HG02759 (cell line): ENCODE measurements at regions not wholly inside any gene's neighbourhood (a gene's known extent, or its start where the extent isn't known, plus 50 kb on each side); places are given as distances from the start of the nearest gene placed in this dataset.
"Not testable (repeated sequence)": the region's sequence is repeated elsewhere in the genome, so short reads cannot be mapped to it uniquely, and the experiment has no call there.

ENCODE experiments used
- ATAC-seq: cut with Tn5 transposase; IDR thresholded peaks from one replicate; pipeline ENCODE4 v1.9.1; 2021; ENCODE audit warnings: mild to moderate bottlenecking, moderate library complexity; ENCODE audit not compliant: unreplicated experiment

DNA sequence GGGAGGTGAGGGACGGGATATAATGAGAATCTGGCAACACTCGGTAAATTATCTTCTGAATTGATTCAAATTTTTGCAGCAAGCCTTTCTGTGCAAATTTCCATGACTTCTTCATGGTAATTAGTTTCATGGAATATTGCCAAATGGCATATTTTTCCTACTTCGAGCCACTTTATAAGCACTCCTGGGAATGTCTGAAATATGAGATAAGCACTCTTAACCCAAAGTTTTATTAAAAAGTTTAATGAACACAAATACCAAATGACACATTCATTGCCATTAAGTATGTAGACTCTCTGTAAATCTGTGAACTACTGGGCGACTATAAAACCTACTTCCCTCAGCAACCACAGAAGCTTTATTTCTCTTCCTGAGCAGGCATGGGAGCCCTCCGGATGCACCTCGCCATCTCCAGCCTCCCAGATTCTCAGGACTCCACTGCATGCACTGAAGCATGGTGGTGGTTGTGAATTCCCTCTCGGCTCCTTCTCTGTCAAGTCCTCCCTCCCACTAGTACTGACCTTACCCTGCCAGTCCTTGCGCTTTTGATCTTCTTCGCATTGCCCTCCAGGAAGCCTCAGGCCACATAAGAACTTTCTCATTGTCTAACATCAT is 154.4 kb upstream of the RPL34 start:
- ATAC-seq = no peak

DNA sequence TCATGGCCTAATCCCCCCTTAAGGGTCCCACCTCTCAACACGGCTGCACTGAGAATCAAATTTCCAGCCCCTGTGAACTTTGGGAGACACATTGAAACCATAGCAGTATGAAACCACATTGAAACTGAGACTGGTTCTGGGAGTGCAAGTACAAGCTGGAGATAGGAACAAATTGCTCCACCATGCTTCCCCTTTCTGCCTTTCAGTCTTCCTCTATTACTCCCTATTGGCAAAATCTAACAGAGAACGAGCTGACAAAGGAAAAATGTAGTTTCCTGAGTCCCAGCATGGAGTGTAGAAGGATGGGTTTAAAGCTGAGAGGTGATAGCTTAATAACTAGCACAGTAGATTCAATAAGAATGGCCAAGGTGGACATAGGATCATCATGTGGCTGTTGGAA is 161.7 kb upstream of the RPL34 start:
- ATAC-seq = no peak

GRCh38 chr4:108454227-108454626 is 166.1 kb upstream of the RPL34 start:
- ATAC-seq = no peak

GRCh38 chr4:108453366-108453765 is 167.0 kb upstream of the RPL34 start:
- ATAC-seq = no peak

- ATAC-seq = no peak
Measured at GRCh38 chr4:108450236-108450898, 170.0 kb upstream of the RPL34 start.

GRCh38 chr4:108449129-108449528 is 171.2 kb upstream of the RPL34 start:
- no peak for ATAC-seq

DNA sequence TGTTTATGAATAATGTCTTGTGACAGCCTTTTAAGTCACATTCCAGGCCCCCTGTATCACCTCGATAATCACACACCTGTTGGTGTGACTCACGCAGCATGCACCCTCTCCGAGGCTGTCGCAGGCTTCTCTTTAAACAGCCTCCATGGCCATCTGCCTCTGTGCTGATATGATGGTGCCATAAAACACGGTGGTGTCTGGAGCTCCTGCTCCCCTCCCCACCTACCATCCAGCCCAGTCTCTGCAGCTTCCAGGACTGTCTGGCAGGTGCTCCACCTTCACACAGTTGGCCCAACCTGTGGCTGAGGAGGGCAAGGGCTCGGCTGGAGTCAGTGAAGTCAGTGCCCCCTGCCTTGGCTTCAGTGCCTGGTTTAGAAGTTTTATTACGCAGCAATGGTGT is 173.8 kb upstream of the RPL34 start:
- no peak for ATAC-seq

DNA sequence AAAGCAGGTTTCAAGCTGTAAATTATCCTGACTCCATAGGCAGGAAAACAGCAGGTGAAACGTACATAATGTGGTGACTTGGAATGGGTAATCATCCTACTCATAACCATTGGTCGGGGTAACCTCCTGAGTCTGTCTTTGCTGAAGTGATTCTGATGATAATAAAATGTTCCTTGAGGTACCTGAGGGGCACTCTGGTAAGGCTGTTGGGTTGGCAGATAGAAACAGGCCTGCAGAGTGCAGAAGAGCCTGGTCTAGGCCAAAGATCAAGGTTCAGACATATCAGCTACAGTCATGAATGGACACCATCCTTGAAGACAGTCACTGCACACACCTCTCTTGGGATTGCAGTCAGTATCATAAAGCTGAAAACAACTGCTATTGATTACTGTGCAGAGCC is 174.7 kb upstream of the RPL34 start:
- no peak for ATAC-seq

DNA sequence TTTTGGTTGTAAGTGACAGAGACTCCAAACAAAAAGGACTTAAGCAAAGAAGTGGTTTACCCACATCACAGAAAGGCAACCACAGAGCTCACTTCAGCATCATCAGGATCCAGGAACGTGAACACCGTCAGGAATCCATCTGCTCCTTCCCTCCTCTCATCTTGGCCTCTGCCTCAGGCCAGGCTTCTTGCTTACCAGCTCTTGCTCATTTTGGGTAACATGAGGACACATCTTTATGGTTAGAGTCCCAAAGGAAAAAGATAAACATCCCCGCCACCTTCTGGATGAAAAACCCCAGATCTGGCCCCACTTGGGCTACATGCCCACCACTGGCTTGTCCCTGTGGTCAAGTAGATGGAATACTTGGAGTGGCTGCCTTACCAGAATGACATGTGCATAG is 176.8 kb upstream of the RPL34 start:
- ATAC-seq = no peak

DNA sequence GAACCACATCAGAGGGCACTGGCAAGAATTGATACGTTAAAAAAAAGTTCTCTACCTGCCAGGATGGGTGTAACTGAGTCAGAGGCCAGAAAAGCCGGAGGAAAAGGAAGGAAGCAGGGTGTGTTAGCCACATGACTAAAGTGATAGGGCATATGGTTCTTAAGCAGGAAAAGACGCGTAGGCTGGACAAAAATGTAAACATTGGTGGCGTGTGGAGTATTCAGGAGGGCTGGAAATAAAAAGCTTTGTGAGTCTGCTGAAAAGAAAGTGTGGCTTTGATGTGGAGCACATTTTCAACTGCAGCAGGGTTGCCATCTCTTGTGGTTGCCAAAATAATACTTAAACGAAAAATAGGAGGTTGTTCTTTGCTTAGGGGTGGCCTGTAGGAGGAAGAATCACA is 186.5 kb upstream of the RPL34 start:
- ATAC-seq = no peak

- not testable (repeated sequence) for ATAC-seq
Measured at GRCh38 chr4:108433394-108433793, 187.0 kb upstream of the RPL34 start.

DNA sequence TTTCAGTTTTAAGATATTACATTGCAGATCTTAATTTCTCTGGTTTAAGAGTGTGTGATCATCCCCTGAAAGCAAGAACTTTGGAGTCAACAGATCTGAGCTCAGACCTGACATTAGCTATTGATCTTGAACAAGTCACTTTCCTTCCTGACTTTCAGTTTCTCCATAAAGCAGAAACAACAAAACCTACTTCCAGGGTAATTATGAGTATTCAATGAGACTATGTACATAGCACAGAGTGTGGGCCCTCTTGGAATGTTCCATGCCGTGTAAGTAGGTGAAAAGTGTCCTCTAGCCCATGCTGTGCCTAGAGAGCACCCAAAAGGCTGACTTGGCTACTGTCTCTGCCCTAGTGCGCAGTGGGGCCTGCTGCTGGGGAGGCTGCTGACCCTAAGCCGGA is 188.0 kb upstream of the RPL34 start:
- no peak for ATAC-seq

DNA sequence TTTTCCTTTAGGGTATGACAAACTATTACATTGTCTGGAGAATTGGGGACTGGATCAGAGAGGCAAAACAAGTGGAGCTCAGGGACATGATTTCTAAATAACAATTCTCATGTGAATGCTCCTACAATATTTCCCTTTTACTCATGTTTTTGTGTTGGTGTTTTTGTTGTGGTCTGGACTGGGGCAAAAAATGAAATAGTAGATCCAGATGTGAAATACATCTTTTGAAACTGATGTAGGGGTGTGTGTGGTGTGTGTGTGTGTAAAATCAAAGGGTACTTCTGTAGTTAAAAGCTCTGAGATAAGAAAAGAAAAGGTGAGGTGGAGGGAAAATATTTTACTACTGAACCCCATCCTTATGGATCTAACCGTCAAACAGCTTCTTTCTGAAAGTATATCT is 188.4 kb upstream of the RPL34 start:
- no peak for ATAC-seq

DNA sequence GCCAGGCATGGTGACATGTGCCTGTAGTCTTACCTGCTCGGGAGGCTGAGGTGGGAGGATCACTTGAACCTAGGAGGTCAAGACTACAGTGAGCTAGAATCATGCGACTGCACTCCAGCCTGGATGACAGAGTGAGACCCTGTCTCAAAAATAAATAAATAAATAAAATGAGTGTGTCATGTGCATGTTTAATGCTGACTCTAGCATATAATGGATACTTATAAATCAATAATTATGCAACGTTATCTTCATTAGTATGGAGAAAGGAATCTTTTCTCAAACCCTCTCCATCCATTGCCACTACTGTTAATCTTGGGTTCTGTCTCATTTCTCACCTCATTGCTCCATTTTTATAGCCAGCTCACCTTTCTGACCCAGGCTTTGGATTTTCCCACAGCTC is 189.5 kb upstream of the RPL34 start:
- no peak for ATAC-seq

DNA sequence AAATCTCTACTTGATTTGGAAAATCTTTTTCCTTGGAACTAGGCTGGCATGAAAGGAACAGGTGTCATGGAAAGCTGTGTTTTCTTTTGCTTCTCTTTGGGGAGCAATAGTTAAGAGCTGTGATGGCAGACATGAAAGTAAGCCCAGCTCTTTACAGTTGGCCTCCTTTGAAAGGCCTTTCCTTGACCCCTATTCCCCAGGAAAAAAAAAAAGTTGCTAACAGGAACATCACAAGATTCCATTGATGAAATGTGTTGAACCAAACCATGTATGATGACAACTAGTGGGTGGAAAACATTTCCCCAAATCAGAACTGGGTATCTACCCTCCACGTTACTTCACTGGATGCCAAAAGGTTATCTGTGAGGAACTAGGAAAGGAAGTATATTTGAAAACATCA is 190.7 kb upstream of the RPL34 start:
- ATAC-seq = no peak

- no peak for ATAC-seq
Measured at GRCh38 chr4:108428923-108429322, 191.5 kb upstream of the RPL34 start.

DNA sequence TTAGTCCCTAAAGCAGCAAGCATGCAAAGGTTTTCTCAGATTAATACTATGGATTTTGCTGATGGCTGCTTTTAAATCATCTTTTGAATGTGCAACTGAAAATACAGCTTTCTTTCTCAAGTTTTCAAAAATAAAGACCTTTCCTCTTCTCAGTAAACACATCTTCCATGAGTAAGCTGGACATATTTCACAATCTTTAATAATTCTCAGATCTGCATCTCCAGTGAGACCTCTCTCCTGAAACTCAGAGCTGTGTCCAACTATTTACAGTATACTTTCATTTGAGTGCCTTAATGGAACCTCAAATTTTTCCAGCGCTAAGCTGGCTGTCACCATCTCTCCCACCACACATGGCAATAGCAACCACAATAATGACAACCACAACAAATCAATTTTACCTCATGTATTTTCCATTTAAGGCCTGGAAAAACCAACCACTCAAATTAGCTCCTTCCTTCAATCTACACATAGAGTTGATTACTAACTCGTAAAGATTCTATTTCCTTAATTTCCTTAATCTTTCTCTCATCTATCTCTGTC is 192.4 kb upstream of the RPL34 start:
- ATAC-seq = no peak

- ATAC-seq = no peak
Measured at GRCh38 chr4:108426493-108426892, 193.9 kb upstream of the RPL34 start.

GRCh38 chr4:108425988-108426387 is 194.4 kb upstream of the RPL34 start:
- ATAC-seq = no peak

DNA sequence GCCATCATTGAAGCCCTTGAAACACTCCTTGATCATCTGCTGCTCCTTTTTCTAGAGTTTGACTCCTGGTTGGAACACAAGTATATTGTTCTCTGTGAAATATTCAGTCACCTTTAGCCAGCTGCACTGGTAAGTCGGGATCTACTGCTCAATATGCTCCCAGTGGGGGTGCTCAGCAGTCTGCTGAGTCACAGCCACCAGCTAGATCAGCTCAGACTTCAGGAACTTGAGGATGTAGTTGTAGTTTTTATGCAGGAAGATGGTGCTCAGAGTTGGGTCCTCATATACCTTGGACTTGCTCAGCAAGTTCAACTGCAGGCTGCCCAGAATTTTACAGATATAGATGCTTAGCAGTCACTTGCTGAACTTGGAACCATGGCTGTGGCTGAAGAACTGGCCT is 202.5 kb upstream of the RPL34 start:
- ATAC-seq = no peak

DNA sequence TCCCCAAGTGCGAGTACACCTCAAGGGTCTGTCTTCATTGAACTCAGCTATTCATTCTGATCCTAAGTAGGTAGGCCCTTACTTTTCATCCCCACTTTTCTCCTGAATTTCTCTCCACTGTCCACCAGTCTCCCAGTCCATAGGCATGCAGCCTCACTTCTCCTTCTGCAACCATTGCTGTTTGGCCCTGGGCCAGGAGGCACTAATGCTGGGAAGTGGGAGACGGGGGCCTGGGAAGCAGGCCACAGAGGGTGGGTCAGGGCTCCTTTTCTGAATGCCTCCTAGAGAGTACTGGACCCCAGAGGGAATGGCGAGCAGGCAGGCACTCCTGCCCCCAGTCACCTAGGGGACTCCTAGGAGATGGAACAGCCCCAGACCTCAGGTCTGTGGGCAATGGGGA is 203.5 kb upstream of the RPL34 start:
- ATAC-seq = no peak

DNA sequence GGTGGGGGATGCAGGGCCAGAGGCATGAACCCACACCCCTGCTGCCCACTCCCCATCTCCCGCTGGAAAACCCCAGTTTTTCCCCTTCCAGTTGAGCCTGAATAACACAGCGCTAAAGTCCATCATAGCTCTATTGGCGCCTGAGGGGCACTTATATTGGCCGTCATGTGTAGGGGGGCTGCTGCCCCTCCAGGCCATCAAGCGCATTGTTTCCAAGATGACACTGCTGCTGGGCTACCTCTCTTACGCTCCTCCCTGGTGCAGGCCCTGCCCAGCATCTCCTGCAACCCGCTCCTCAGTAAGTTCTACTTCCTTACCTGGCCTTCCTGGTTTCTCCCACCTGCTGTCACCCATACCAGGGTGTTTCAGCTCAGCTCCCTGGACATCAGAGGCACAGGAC is 205.0 kb upstream of the RPL34 start:
- no peak for ATAC-seq

DNA sequence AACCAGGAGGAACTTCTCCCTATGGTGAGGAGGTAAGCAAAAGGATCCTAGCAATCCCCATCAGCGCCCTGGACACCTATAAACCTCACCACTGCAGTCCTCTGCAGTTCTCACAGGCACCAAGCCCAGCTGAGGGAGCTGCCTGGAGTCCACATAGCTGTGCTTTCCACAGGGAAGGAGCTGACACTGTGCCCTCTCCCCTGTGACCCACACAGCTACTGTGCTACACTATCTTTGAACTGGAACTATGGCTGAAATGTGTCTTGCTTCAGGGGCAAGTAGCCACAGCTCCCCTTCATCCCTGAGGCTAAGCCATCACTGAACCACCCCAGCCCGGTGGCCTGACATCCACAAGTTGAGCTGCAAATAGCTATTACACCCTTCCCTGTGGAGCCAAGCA is 208.5 kb upstream of the RPL34 start:
- no peak for ATAC-seq
